Hepatocyte (in vitro differentiated cells): ENCODE measurements at regions not wholly inside any gene's neighbourhood (a gene's known extent, or its start where the extent isn't known, plus 50 kb on each side); places are given as distances from the start of the nearest gene placed in this dataset.

Experiments used
- DNase-seq: peaks from one replicate; pipeline ENCODE4 v3.0.0-alpha.2; 2016; ENCODE audit warnings: low spot score
- H2AFZ ChIP-seq: fragments of 200-600 bp; sonication (generic); 2 replicates; pipeline ENCODE4 v1.6.0; 2016; ENCODE audit warnings: antibody characterized with exemption, mild to moderate bottlenecking
- H3K27ac ChIP-seq: fragments of 200-600 bp; sonication (generic); 2 replicates; pipeline ENCODE4 v1.5.1; 2016; ENCODE audit warnings: mild to moderate bottlenecking
- H3K27me3 ChIP-seq: fragments of 200-600 bp; sonication (generic); 2 replicates; pipeline ENCODE4 v1.6.1; 2016
- H3K36me3 ChIP-seq: fragments of 200-600 bp; sonication (generic); replicated peaks from 2 replicates; pipeline ENCODE4 v1.5.1; 2016; ENCODE audit warnings: low read depth; ENCODE audit not compliant: insufficient read depth
- H3K4me1 ChIP-seq: fragments of 200-600 bp; sonication (generic); 2 replicates; pipeline ENCODE4 v1.5.1; 2016; ENCODE audit warnings: mild to moderate bottlenecking, moderate library complexity; ENCODE audit not compliant: insufficient read depth
- H3K4me2 ChIP-seq: fragments of 200-600 bp; sonication (generic); 2 replicates; pipeline ENCODE4 v1.6.0; 2016
- H3K4me3 ChIP-seq: fragments of 200-600 bp; sonication (generic); 2 replicates; pipeline ENCODE4 v1.5.1; 2016; ENCODE audit warnings: mild to moderate bottlenecking
- H3K79me2 ChIP-seq: fragments of 200-600 bp; sonication (generic); 2 replicates; pipeline ENCODE4 v1.6.0; 2017; ENCODE audit warnings: mild to moderate bottlenecking
- H3K9me2 ChIP-seq: fragments of 200-600 bp; sonication (generic); replicated peaks from 2 replicates; pipeline ENCODE4 v1.6.0; 2017; ENCODE audit warnings: mild to moderate bottlenecking; ENCODE audit not compliant: insufficient read depth
- H3K9me3 ChIP-seq: fragments of 200-600 bp; sonication (generic); 2 replicates; pipeline ENCODE4 v1.5.1; 2016; ENCODE audit warnings: low read depth, mild to moderate bottlenecking
- H4K20me1 ChIP-seq: fragments of 200-600 bp; sonication (generic); 2 replicates; pipeline ENCODE4 v1.6.0; 2016; ENCODE audit warnings: mild to moderate bottlenecking; ENCODE audit not compliant: insufficient read depth, poor library complexity, severe bottlenecking
- CTCF ChIP-seq: fragments of 200-600 bp; sonication (generic); IDR thresholded peaks from 2 replicates; pipeline ENCODE4 v1.5.1; 2016; ENCODE audit warnings: antibody characterized with exemption, mild to moderate bottlenecking; ENCODE audit not compliant: poor library complexity
- EZH2 ChIP-seq: fragments of 200-600 bp; sonication (generic); IDR thresholded peaks from 2 replicates; pipeline ENCODE4 v1.6.1; 2016; ENCODE audit warnings: antibody characterized with exemption, mild to moderate bottlenecking, borderline replicate concordance
- EZH2phosphoT487 ChIP-seq: fragments of 200-600 bp; sonication (generic); IDR thresholded peaks from one replicate; pipeline ENCODE4 v1.6.1; 2018; ENCODE audit warnings: antibody characterized with exemption, mild to moderate bottlenecking, low read depth, moderate library complexity; ENCODE audit not compliant: unreplicated experiment, severe bottlenecking
- WGBS: methylation state at CpG from one replicate; pipeline ENCODE4 v1.1.6; 2016; ENCODE audit warnings: low lambda C conversion rate; ENCODE audit errors: missing lambda C conversion rate; 5-methylcytosine and 5-hydroxymethylcytosine counted together

GRCh38 chr17:6919158-6919557 lies 76.7 kb upstream of the ALOX12 start:
- no peaks in the 10 kb centered on the region for H3K27me3 ChIP-seq

GRCh38 chr17:6923385-6923784 lies 72.5 kb upstream of the ALOX12 start:
- no peaks in the 10 kb centered on the region for H3K4me1 ChIP-seq
- DNase-seq = no peak
- H3K9me2 ChIP-seq = no peaks in the 10 kb centered on the region
- peaks cover 5% of the 10 kb centered on the region for H3K9me3 ChIP-seq
- no peak overlapping the region for H3K27ac ChIP-seq
- no peaks in the 10 kb centered on the region for H3K36me3 ChIP-seq
- no peaks in the 10 kb centered on the region for H3K79me2 ChIP-seq
- WGBS = 91% methylated on average over 8 of the region's 8 CpGs
- H2AFZ ChIP-seq = no peak overlapping the region
- H3K4me2 ChIP-seq = no peak overlapping the region
- no peaks in the 10 kb centered on the region for H3K27me3 ChIP-seq
- TF ChIP-seq EZH2phosphoT487 (no peak), CTCF (no peak), EZH2 (no peak)
- no peak overlapping the region for H3K4me3 ChIP-seq
- H4K20me1 ChIP-seq = no peaks in the 10 kb centered on the region

More at GRCh38 chr17:6919158-6919557, 76.7 kb upstream of the ALOX12 start:
- Histone ChIP-seq H3K36me3 (no peaks in the 10 kb centered on the region), H3K27ac (no peak overlapping the region), H3K79me2 (no peaks in the 10 kb centered on the region), H2AFZ (no peak overlapping the region), H3K4me3 (no peak overlapping the region), H3K9me3 (no peaks in the 10 kb centered on the region), H3K9me2 (no peaks in the 10 kb centered on the region), H3K4me2 (no peak overlapping the region), H3K4me1 (no peaks in the 10 kb centered on the region), H4K20me1 (no peaks in the 10 kb centered on the region)
- no peak for TF ChIP-seq EZH2
- WGBS = 77% methylated on average over 6 of the region's 6 CpGs
- DNase-seq = no peak

GRCh38 chr17:6924208-6924607 lies 71.6 kb upstream of the ALOX12 start:
- TF ChIP-seq EZH2phosphoT487 (no peak), CTCF (no peak), EZH2 (no peak)
- H3K4me1 ChIP-seq = no peaks in the 10 kb centered on the region
- H3K4me2 ChIP-seq = no peak overlapping the region
- H3K36me3 ChIP-seq = no peaks in the 10 kb centered on the region
- H3K27ac ChIP-seq = no peak overlapping the region
- H2AFZ ChIP-seq = no peak overlapping the region
- H3K79me2 ChIP-seq = no peaks in the 10 kb centered on the region
- peaks cover 5% of the 10 kb centered on the region for H3K9me3 ChIP-seq
- H4K20me1 ChIP-seq = no peaks in the 10 kb centered on the region
- H3K4me3 ChIP-seq = no peak overlapping the region
- H3K27me3 ChIP-seq = no peaks in the 10 kb centered on the region
- no peaks in the 10 kb centered on the region for H3K9me2 ChIP-seq
- no peak for DNase-seq

- no peak overlapping the region for H2AFZ ChIP-seq
- no peaks in the 10 kb centered on the region for H3K4me1 ChIP-seq
- DNase-seq = no peak
- peaks cover 5% of the 10 kb centered on the region for H3K9me3 ChIP-seq
- H4K20me1 ChIP-seq = no peaks in the 10 kb centered on the region
- no peak overlapping the region for H3K4me3 ChIP-seq
- no peak overlapping the region for H3K27ac ChIP-seq
- H3K27me3 ChIP-seq = no peaks in the 10 kb centered on the region
- H3K9me2 ChIP-seq = no peaks in the 10 kb centered on the region
- no peak for TF ChIP-seq CTCF
- no peak for TF ChIP-seq EZH2
- no peak for TF ChIP-seq EZH2phosphoT487
- H3K4me2 ChIP-seq = no peak overlapping the region
- WGBS = 86% methylated on average over 2 of the region's 2 CpGs
- H3K36me3 ChIP-seq = no peaks in the 10 kb centered on the region
- H3K79me2 ChIP-seq = no peaks in the 10 kb centered on the region
These were observed 69.2 kb upstream of the ALOX12 start for GRCh38 chr17:6926667-6927066.
